SK-N-SH treated with all-trans-retinoic acid at 6 μM for 48 hours (cell line): ENCODE measurements at regions not wholly inside any gene's neighbourhood (a gene's known extent, or its start where the extent isn't known, plus 50 kb on each side); places are given as distances from the start of the nearest gene placed in this dataset.

Experiments
- BACH2 ChIP-seq: fragments of 250-450 bp; sonication (Bioruptor Pico); IDR thresholded peaks from 2 replicates; pipeline ENCODE4 v1.9.0; 2021; ENCODE audit warnings: mild to moderate bottlenecking, borderline replicate concordance
- CSRNP3 ChIP-seq: fragments of 250-450 bp; sonication (Bioruptor Pico); IDR thresholded peaks from 2 replicates; pipeline ENCODE4 v1.5.1; 2021; ENCODE audit warnings: mild to moderate bottlenecking, moderate library complexity
- ESRRG ChIP-seq: fragments of 250-450 bp; sonication (Bioruptor Pico); IDR thresholded peaks from 2 replicates; pipeline ENCODE4 v1.6.1; 2021; ENCODE audit warnings: mild to moderate bottlenecking
- ISL1 ChIP-seq: fragments of 250-450 bp; sonication (Bioruptor Pico); IDR thresholded peaks from 2 replicates; pipeline ENCODE4 v2.1.2; 2022; ENCODE audit warnings: mild to moderate bottlenecking, moderate library complexity
- OSR1 ChIP-seq: fragments of 250-450 bp; sonication (Bioruptor Pico); IDR thresholded peaks from 2 replicates; pipeline ENCODE4 v1.8.0; 2022; ENCODE audit warnings: moderate library complexity, mild to moderate bottlenecking, inconsistent platforms
- PATZ1 ChIP-seq: fragments of 250-450 bp; sonication (Bioruptor Pico); IDR thresholded peaks from 2 replicates; pipeline ENCODE4 v1.8.0; 2020; ENCODE audit warnings: mild to moderate bottlenecking, moderate library complexity, borderline replicate concordance
- SNAI2 ChIP-seq: fragments of 250-450 bp; sonication (Bioruptor Pico); IDR thresholded peaks from 2 replicates; pipeline ENCODE4 v1.5.0; 2020; ENCODE audit warnings: mild to moderate bottlenecking, moderate library complexity
- TCF4 ChIP-seq: fragments of 250-450 bp; sonication (Bioruptor Pico); IDR thresholded peaks from 2 replicates; pipeline ENCODE4 v1.8.0; 2021; ENCODE audit warnings: mild to moderate bottlenecking, moderate library complexity, borderline replicate concordance
- ZFP3 ChIP-seq: fragments of 250-450 bp; sonication (Bioruptor Pico); IDR thresholded peaks from 2 replicates; pipeline ENCODE4 v1.5.0; 2020; ENCODE audit warnings: mild to moderate bottlenecking, moderate library complexity
- ZFP30 ChIP-seq: fragments of 450-650 bp; formaldehyde crosslinking; IDR thresholded peaks from 2 replicates; pipeline ENCODE4 v1.5.0; 2022; ENCODE audit warnings: mild to moderate bottlenecking, moderate library complexity

GRCh38 chrX:129071390-129071789, 451.9 kb downstream of the SMARCA1 start:
- TF ChIP-seq OSR1 (CRISPR knock-in tag) (no peak), ESRRG (CRISPR knock-in tag) (no peak), ISL1 (no peak), SNAI2 (CRISPR knock-in tag) (no peak), ZFP30 (CRISPR knock-in tag) (no peak), PATZ1 (no peak), TCF4 (CRISPR knock-in tag) (no peak), CSRNP3 (no peak), ZFP3 (no peak), BACH2 (no peak)
